ENCODE measurements at regions not wholly inside any gene's neighbourhood (a gene's known extent, or its start where the extent isn't known, plus 50 kb on each side); places are given as distances from the start of the nearest gene placed in this dataset.

DNA sequence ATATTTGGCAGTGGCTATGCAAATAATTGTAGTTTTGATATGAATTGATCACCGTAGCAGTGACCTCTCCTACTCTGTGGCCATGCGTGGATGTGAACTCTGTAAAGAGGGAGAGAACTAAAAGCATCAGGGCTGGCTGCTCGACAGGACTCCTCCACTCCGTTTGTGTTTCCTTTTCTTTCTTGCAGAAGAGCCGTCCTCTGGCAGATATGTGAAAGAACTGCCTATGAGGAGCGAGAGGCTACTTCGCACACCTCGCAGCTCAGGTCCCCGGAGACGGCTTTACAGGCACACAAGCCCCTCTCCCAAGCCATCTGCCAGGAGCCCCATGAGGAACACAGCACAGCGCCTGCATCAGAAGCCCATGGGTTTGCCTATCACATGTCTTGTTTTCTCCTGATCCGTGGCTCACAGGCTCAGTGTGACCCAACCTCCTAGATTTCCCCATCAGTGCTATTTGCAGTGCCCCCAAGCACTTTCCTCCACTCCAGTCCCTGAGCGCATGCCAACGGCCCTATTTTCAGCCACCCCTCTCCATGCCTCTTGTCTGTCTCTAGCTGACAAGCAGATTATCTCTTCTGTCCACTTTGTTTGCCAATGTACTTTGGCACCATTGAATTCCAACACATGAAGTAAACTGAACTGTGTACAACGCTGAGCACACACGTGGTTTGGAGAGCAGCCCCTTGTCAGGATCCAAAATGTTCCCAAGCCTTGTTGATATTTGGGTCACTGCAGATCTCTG lies 164.3 kb upstream of the AKR1E2 start:
- H3K9me3 ChIP-seq = no peaks in the 10 kb centered on the region
- peak; percentile 84 for DNase-seq
- 74 to 78% methylated on average over 16 of the region's 16 CpGs for WGBS, 2 donors
- intact Hi-C loops (cut with DNase I) = loop anchor here (2.0 to 10.0 kb wide), 5 partner anchors 419 to 1197 kb away; partner anchors contain the start of gene KLF6
- H3K27ac ChIP-seq = peak overlapping the region; percentile 76 to 93 (median 84)
- no peaks in the 10 kb centered on the region for H3K36me3 ChIP-seq
- peaks cover 0 to 31% (median 28%) of the 10 kb centered on the region in 4 donors for H3K4me1 ChIP-seq
- TF ChIP-seq, protein P1, sequence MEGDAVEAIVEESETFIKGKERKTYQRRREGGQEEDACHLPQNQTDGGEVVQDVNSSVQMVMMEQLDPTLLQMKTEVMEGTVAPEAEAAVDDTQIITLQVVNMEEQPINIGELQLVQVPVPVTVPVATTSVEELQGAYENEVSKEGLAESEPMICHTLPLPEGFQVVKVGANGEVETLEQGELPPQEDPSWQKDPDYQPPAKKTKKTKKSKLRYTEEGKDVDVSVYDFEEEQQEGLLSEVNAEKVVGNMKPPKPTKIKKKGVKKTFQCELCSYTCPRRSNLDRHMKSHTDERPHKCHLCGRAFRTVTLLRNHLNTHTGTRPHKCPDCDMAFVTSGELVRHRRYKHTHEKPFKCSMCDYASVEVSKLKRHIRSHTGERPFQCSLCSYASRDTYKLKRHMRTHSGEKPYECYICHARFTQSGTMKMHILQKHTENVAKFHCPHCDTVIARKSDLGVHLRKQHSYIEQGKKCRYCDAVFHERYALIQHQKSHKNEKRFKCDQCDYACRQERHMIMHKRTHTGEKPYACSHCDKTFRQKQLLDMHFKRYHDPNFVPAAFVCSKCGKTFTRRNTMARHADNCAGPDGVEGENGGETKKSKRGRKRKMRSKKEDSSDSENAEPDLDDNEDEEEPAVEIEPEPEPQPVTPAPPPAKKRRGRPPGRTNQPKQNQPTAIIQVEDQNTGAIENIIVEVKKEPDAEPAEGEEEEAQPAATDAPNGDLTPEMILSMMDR (IDR thresholded peaks at IDR 0.05) = no peak
- TF ChIP-seq POLR2AphosphoS5 (IDR thresholded peaks at IDR 0.05) (peak; percentile 8 to 44 (median 20)), POLR2A (IDR thresholded peaks at IDR 0.05) (no peak)
- H3K27me3 ChIP-seq = no peaks in the 10 kb centered on the region
- no peak overlapping the region for H3K4me3 ChIP-seq

DNA sequence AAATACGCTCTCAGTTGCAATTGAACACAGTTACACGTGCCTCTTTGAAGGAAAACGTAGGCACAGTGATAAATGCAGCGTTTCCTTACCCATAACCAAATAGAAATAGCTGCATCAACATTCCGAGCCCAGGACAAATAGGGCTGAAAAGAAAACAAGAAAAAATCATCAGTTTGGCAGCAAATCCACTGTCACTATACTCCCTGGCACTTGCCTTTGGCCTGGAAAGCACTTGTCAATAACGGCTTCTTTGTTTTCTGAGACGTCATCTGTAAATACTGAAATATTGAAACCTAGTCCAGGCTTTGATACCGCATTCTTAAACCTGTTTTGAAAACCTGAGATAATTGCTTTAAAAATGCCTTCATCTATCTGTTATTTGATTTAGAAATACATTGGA lies 167.2 kb upstream of the AKR1E2 start:
- H3K27ac ChIP-seq = no peak overlapping the region
- H3K4me3 ChIP-seq = no peak overlapping the region
- H3K27me3 ChIP-seq = no peaks in the 10 kb centered on the region
- intact Hi-C loops (cut with DNase I) = loop anchor here (5.0 to 10.0 kb wide), 3 partner anchors 106 to 1461 kb away; no protein-coding TSS in a partner anchor
- WGBS, 2 donors = 84 to 90% methylated on average over 8 of the region's 8 CpGs
- no peaks in the 10 kb centered on the region for H3K9me3 ChIP-seq
- no peaks in the 10 kb centered on the region for H3K36me3 ChIP-seq
- peaks cover 0 to 22% (median 21%) of the 10 kb centered on the region in 4 donors for H3K4me1 ChIP-seq
- no peak for DNase-seq
- no peak for TF ChIP-seq POLR2A (IDR thresholded peaks at IDR 0.05)
- TF ChIP-seq, protein P1 (IDR thresholded peaks at IDR 0.05) = no peak
- TF ChIP-seq POLR2AphosphoS5 (IDR thresholded peaks at IDR 0.05) = no peak
- TF ChIP-seq EP300 (IDR thresholded peaks at IDR 0.05) = no peak

DNA sequence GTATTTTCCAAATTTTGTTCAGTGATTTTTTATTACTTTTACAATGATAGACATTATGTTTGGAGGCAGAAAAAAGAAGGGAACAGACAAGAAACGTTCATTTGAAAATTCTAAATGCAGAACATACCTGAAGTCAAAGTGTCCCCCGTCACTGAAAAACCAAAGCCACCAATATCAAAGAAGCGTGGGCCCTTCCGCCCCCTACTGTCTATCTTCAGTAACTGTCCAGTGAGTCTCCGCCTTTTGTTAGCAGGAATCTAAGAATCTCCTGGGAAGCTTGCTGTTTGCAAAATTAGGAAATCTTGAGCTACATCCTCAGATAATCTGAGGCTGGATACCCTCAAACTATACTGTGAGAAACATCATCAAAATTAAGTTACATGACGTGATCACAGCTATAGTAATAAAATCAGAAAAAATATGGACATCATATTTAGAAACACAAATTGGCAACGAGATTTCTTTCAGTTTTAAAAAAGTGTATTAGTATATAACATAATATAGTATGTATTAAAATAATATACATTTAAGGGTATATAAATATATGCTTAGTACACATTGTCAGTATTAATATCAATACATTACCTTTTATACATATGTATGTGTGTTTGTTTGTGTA lies 169.3 kb upstream of the AKR1E2 start:
- no peak overlapping the region for H3K4me3 ChIP-seq
- DNase-seq = peak; percentile 82
- no peak for TF ChIP-seq POLR2A (IDR thresholded peaks at IDR 0.05)
- TF ChIP-seq, protein P1 (IDR thresholded peaks at IDR 0.05) = peak; percentile 79 to 94 (median 88)
- TF ChIP-seq POLR2AphosphoS5 (IDR thresholded peaks at IDR 0.05) = peak in 2 of 4 donors; percentile 25 to 37
- H3K36me3 ChIP-seq = no peaks in the 10 kb centered on the region
- no peaks in the 10 kb centered on the region for H3K27me3 ChIP-seq
- H3K9me3 ChIP-seq = no peaks in the 10 kb centered on the region
- intact Hi-C loops (cut with DNase I) = loop anchor here (5.0 to 10.0 kb wide), 3 partner anchors 108 to 1459 kb away; no protein-coding TSS in a partner anchor
- peaks cover 0 to 4% (median 2%) of the 10 kb centered on the region in 4 donors for H3K4me1 ChIP-seq
- WGBS, 2 donors = 10 to 19% methylated on average over 7 of the region's 7 CpGs
- no peak overlapping the region for H3K27ac ChIP-seq

DNA sequence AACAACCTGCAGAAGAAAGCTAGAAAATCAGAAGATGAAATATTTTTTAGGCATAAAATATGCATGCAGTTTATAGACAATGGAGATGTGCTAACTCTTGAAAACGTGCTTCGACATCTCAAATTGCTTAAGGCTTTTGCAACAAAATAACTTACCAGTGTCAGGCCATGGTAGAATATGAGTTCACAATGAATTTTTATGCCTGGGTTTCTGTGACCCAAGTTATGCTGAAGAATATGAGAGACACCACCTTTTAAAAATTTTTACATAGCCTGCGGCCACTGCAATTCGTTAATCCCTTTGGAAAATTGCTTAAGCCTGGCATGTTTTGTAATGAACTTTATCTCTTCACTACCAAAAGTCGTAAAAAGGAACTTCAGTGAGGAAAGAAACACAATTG lies 170.1 kb upstream of the AKR1E2 start:
- Histone ChIP-seq H3K27ac (no peak overlapping the region), H3K9me3 (no peaks in the 10 kb centered on the region), H3K36me3 (no peaks in the 10 kb centered on the region), H3K4me1 (no peaks in the 10 kb centered on the region), H3K27me3 (no peaks in the 10 kb centered on the region), H3K4me3 (no peak overlapping the region)
- intact Hi-C loops (cut with DNase I) = loop anchor here (5.0 to 10.0 kb wide), 3 partner anchors 109 to 1459 kb away; no protein-coding TSS in a partner anchor
- TF ChIP-seq EP300 (IDR thresholded peaks at IDR 0.05) (no peak), POLR2AphosphoS5 (IDR thresholded peaks at IDR 0.05) (no peak), POLR2A (IDR thresholded peaks at IDR 0.05) (no peak)
- TF ChIP-seq, protein P1 (IDR thresholded peaks at IDR 0.05) = no peak
- 68 to 76% methylated on average over 5 of the region's 5 CpGs for WGBS, 2 donors
- no peak for DNase-seq

Measured in sigmoid colon (tissue), 6 donors.